ENCODE measurements at regions not wholly inside any gene's neighbourhood (a gene's known extent, or its start where the extent isn't known, plus 50 kb on each side); places are given as distances from the start of the nearest gene placed in this dataset.

DNA sequence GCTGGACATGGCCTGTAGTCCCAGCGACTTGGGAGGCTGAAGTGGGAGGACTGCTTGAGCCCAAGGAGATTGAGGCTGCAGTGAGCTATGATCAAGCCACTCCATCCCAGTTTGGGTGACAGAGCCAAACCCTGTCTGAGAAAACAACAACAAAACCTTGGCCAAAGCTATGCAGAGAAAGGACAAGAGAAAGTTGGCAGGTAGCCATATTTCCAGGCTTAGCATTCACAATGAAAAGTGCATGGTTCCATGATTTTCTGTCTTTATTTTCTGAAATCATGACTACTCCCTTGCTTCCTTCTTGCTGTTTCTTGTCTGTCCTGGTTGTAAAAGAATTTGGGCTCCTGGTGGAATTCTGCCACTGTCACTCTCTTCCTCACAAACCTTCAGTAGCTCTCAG, 284.6 kb upstream of the C2CD4B start:
- no peak for DNase-seq

DNA sequence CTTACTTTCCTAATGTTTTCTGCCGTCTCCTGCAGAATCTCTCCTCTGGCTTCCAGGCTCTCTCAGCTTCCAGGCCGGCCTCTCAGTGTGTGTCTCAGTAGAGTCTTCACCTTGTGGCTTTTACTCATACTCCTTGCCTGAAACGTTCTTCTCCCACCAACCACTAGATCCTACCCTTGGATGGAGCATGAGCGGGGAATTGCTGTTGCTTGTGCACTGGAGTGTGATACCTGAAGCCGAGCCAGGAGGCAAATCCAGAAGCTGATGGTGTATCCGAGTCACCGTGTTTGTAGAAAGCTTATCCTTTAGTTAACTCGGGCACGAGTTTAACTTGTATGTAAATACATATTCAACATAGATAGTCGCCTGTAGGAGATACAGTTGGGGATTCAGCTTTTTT, 285.0 kb upstream of the C2CD4B start:
- DNase-seq = no peak

DNA sequence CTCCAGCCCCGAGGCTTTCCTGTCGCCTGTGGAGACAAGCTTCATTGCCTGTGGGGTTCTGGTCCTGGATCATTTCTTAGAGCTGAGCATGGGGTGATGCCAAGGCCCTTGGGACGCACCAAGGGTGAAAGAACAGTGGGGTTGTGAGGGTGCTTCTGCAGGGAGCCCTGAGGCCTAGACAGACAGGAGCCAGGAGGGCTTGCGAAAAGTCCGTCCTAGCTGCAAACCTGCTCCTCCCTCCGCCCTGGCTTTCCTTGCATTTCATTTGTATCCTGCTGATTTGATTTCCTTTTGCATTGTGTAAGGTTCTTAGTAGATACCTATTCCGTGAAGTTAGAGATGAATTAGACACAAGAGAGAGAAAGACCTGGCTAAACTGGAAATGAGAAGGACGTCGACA, 286.9 kb upstream of the C2CD4B start:
- no peak for DNase-seq

DNA sequence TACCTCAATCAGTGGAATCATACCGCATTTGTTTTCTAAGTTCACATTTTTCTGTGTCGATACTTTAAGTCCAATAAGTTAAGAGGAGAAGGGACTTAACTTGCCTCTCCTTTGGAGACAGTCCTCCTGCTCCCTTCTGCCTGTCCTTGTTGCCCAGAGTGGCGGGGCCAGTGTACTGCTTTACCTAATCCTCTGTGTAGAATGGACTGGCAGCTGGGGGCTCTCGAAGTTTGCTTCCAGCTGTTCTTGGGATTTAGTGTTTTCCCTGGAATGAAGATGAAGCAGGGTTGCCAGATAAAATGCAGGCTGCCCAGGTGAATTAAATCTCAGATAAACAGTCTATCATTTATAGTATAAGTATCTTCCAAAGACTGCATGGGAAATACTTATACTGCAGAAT, 287.6 kb upstream of the C2CD4B start:
- no peak for DNase-seq

DNA sequence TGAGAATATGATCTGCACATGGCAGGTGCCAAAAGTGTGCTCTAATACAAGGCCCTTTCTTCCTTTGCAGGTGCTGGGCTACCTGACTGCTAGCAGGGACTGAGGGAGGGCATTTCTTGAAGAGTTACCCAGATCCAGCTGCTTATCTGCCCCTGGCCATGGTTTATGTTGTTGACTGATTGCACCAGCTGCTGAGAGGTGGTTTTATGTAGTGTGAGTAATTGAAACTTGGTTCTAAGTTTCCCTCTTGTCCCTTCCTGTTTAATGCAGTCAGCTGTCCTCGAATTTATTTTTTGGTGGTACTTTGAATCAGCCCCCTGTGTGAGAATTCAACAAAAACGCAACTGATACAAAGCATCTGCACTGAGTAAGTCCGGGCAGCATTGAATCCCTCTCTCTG, 288.3 kb upstream of the C2CD4B start:
- no peak for DNase-seq

DNA sequence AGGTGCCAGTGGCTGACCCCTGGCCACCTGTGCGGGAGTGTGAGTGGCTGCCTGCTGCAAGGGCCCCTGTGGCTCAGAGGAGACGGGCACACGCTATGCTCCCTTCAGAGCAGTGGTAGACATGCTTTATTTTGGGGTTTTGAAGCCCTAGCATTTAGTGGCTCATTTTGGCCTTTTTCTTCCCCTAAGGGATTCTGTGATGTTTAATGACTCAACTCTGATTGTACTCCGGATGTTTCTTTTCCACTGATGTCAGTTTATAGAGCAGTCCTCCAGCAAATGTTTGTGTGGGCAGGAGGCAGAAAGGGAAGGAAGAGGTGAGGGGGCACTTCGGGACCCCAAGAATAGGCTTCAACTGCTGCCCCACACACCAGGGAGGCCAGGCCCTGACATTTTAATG, 288.9 kb upstream of the C2CD4B start:
- no peak for DNase-seq

DNA sequence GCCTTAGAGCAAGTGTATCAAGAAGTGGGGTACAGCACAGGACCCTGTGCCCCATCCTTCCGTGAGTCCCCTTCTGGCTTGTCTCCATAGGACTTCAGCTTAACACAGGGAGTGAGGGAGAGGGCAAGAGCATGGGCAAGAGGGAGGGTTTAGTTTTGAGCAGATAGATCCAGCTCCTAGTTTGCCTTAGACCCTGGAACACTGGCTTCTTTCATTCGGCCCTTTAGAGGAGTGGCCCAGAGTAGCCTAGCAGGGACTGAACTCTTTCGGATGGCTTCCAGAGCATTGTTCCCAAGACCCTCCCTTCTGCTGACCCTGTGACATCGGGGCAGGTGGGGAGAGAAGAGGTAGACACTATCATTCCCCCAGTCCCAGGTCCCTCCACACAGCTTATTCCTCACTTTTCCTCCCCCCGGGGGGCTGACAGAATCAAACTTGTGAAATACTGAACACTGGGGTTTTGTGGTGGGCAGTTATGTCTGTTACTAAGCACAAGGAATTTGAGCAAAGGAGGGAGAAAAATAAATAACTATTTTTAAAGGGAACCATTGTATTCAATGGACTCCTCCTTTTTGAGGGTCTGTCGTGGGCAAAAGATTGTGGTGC, 289.6 kb upstream of the C2CD4B start:
- no peak for DNase-seq

DNA sequence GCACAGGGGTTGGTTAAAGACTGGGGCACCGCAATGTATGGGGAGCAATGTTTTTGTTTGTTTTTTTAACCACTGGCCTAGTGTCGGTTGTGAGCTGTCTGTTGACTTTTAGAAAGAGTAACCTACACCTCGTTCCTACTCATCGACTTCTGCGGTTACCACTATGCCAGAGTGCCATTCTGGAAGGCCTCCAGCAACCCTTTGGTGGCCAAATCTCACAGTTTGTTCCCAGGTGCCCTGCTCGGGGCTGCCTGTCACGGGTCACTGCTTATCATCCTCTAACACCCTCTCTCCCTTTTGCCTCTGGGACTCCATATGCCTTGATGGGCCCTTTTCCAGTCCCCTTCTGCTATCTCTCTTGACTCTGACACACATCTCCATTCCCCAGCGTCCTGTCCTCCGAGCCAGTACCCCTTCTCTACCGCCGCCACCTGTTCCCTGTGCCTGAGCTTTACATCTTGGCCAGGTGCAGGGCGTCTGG, 290.4 kb upstream of the C2CD4B start:
- no peak for DNase-seq

DNA sequence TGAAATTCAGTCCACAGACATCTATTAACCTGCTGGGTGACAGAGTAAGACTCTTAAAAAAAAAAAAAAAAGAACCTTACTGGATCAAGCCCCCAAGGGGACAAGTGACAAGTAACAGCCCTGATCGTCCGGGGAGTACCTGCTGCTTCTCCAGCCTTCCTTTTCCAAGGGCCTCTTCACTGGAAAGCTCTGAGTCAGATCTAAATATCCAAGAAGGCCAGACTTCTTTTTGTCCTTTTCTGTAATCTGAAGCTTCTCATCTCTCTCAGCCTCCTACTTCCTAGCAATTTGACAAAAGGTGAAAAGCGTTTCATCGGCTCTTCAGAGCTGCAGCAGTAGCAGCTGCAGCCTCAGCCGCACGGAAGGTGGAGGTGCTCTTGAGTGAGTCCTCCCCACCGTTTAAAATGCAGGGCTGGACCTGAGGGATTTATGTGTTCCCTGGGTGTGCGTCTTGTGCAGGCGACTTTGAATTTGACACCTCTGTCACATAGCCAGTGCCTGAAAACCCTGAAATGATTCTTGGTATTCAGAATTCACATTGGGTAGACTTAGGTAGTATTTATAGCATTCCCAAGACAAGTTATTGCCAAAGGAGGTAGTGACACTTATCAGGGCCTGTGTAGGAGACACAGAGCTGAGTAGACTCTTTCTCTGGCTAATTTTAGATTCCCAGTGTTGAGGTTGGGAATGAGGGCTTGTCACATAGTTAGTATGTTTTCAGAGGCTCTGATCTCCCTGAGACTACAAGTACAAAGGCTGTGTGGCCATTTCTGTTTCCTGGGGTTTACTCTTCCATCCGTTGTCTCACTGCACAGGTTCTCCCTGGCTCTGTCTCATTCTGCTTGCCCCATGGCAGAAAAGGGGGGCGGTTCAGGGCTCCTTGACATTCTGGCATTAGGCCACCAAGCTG, 291.2 kb upstream of the C2CD4B start:
- no peak for DNase-seq

DNA sequence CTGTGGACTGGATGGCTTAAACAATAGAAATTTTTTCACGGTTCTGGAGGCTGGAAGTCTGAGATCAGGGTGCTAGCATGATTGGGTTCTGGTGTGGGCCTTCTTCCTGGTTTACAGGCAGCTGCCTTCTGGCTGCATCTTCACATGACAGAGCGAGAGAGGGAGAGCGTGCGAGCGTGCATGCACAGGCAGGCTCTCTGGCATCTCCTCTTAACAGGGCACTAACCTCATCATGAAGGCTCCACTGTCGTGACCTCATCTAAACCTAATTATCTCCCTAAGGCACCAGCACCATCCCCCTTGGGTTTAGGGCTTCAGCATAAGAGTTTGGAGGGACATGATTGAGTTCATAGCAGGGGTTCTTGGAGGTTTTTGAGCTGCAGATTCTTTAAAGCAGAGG, 292.0 kb upstream of the C2CD4B start:
- DNase-seq = no peak

DNA sequence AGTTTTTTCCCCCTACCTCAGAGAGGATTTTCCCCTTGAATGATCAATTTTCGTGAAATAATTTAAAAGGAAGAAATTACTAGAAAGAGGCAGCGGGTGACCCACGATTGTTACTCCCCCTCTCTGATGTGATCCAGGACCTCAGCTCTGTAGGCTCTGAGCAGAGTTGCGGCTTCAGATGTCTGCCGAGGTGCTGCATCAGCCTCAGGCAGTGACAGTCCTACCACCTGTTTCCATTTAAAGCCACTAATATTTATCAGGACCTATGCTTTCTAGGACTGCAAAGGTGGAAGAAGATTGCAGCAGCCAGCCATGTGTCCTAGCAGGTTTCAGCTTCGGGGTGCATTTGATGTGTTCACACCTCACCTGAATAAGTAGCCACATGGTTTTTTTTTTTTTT, 294.8 kb upstream of the C2CD4B start:
- DNase-seq = no peak

DNA sequence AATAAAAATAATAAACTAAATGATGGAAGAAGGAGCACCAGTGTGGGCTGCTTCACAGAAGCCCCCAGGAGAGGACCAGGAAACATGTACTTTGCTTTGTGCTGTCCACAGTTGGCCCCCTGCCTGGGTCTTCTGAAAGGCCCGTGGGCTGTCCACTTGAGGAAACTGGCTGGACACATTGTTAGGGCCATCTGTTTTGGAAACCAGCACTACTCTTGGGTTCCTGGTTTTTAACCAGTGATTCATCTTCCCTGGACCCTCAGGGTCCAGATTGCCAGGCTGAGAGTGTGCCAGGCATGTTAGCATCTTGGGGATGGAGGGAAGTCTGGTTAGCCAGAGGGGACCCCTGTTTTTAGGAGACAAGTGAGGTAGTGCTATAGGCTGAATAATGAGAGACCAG, 297.2 kb upstream of the C2CD4B start:
- DNase-seq = no peak

DNA sequence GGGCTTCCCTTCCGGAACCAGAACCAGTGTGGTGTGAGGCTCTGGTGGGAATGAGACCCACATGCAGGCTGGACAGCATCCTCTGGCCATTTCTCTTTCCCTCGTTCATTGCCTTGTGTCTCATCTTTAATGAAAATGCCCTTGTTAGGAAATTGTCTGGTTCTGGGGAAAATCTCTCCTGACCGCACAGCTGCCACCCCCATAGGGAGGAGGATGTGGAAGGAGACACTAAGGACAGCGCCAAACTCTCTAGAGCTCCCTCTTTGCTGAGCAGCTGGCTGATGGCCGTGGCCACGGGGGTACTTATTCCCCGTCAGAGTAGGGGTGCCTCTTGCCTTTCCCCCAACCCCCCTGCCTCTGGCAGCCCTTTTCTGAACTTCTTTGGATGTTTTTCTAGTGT, 297.6 kb upstream of the C2CD4B start:
- no peak for DNase-seq

DNA sequence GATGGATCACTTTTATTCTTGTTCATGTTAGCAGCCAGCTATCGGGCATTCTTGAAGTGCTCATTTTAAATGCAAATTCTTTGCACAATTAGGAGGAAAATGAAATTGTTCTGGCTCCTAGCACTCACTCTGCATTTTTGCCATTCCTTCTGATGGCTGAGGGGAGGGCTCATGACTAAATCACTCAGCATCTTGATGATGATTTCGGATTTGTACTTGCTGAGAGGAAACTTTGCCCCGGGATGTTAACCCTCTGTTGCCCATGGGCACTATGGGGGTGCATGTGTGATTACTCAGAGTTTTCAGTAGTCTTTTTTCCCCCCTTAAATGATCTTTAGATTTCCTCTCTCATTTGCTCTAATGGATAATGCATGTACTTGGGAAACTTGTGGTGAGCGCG, 299.6 kb upstream of the C2CD4B start:
- no peak for DNase-seq

DNA sequence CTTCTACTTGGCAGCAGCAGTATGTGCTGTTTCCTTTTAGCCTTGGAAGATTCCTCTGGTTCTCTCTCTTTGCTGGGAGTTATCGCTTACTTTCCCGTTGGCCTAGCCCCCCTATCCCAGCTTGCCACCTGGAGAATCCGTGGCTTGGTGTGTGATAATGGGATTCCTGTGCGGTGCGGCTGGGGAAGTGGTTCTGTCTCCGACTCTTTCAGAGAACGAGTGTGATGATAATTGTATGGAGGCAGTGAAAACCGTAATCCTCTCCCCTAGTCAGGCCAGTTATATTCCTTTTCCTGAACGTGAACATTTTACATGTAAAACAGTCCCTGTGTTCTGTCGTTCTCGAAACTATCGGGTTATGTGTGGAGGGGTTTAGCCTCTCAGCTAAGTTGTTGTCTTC, 300.1 kb upstream of the C2CD4B start:
- no peak for DNase-seq

DNA sequence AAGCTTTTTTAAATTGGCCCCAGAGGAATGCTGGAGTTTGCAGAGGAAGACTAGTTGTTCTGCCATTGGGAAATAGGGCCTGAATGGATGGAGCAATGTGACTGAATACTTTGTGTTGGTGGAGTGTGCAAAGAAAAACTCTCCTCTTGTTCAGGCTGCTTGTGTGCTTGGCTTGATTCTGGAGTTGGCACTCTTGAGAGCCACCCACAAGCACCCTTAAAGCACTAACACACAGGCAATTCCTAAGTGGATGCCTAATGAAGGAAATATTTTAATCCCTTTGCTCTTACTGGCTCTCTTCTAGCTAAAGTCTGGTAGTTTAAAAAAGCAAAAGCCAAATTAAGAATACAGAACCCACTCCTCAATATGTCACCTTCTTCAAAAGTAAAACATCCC, 304.4 kb upstream of the C2CD4B start:
- no peak for DNase-seq

DNA sequence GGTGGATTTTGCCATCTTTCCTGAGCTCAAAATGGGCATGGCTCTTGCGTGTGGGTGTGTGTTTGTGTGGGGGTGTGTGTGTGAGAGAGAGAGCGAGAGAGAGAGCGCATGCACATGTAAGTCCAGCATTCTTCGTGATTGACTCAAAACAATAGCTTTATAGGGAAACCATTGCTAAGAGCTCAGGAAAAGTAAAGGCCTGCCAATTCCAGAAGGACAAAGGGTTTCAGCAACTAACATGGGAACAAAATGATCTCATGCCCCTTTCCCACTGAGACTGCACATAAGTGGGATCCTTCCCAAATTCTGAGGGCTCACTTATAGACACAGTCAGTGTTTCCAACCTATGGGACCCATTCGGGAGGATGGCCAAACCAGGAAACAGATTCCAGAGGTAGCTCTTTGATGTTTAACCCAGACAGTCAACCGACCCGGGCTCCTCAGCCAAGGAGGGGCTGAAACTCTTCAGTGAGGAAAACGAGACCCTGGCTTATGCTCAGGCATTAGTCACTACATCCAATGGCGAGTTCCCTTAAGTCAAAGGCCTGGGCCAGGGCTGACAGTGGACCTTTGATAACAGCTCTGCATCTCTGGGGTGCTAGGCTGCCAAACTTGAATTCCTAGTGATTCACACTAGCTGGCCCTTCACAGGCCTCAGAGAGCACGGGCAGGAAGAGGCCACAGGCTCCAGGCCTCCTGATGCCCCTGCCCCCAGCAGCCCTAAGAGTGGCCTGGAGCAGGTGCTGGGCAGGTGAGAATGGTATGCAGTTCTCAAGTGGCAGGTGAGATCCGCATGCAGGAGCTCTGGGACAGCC, 305.0 kb upstream of the C2CD4B start:
- DNase-seq = no peak

DNA sequence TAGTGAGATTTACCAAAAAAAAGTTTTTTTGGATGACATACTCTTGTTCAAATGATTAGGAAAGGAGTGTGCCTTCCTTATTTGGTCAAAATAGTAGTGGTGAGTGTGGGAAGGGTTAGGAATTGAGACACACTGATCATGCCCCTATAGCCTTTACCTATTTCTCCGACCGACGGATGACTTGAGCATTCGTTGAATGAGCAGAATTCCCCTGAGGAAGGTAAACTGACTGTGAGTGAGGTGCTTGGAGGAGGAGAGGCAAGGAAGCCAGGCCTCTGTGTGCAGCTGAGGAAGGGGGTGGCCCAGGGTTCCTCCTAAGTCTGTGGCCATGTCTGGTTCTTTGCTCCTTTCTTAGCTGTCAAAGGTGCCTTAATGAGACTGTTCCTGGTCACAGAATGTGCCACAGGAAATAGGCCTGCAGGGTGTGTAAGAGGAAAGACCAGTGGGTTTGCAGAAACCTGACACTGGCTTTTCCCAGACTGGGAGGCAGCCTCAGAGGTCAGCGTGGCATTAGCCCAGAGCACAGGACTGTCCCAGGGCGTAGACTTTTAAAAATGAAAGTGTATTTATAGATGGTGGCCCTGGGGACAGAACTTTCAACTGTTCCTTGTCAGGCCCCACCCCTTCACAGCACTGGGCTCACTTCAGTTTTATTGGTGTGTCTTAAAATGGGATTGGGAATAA, 307.7 kb upstream of the C2CD4B start:
- DNase-seq = no peak

DNA sequence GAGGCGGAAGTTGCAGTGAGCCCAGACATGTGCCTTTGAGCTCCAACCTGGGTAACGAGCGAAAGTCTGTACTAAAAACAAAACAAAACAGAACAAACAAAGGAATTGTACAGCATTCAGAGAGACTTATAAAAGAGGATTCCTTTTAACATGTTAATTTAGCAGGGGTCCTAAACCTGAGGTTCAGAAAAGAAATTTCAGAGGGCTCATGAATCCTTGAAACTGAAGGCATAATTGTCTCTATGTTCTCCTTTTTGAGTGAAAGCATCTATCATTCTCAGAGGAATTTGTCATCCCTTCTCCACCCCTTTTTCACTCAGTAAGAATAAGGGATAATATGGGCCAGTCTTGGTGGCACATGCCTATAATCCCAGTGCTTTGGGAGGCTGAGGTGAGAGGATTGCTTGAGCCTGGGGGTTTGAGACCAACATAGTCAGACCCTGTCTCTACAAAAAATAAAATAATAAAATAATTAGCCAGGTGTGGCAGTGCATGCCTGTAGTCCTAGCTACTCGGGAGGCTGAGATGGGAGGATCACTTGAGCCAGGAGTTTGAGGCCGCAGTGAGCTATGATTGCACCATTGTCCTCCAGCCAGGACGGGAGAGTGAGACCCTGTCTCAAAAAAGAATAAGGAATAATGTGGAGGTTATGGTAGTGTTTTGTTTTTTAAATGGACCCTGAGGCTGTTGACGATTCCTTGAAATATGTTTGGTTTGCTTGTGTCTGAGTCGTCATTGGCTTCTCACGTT, 309.1 kb upstream of the C2CD4B start:
- no peak for DNase-seq

DNA sequence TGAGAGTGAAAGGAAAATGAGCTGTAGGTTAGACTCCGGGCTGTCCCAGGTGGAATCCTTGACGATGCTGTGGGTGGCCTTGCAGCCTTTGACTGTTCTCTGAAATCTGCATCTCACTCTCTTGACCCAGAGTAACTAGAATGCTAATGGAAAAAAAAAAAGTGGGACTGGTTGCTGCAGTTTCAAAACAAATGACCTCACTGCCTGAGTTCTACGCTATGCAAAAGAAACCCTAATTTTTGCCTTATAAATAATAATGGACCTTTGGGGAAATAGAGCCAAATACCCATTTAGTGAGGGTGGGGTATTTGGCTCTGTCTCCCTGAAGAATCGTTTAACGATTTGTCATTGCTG, 309.7 kb upstream of the C2CD4B start:
- no peak for DNase-seq

DNA sequence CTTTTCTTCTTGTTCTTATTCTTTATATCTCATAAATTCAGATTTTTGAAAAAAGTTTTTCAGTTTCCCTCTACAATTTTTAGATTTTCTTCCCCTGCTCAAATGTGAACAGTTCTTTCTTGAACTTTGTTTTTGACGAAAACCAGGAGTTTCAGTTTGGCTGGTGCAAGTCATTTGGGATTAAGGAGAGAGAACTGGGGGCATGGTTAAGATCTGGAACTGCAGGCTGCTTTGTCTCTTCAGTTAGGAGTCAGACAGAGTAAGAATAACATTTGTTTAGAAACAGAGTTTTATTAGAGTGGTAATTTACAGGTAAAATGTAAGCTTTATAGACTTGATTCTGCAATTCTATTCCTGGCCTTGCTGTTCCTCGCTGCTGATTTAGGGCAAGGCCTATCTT, 310.5 kb upstream of the C2CD4B start:
- DNase-seq = no peak

DNA sequence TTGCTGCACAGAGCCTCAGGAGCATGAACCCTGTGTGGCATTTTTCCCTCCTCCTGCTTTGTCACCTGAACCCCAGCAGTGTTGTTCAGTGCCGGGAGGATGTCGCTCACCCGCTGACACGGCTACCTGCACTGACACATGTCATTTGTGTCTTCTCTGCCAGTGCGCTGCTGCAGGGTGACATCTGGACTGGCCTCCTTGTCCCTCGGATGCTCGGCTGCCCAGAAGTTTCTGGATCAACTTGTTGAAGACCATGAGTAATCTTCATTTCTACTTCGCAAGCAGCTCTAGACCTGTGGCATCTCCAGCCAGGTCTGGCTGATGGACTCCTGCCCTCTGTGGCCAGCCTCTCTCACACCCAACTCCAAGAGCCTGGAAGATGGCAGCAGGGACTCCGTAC, 311.1 kb upstream of the C2CD4B start:
- DNase-seq = no peak

Data from effector CD8-positive, alpha-beta T cell (primary cell).